GM18907 (cell line): ENCODE measurements at regions not wholly inside any gene's neighbourhood (a gene's known extent, or its start where the extent isn't known, plus 50 kb on each side); places are given as distances from the start of the nearest gene placed in this dataset.

Experiments
- ATAC-seq: cut with Tn5 transposase; IDR thresholded peaks from one replicate; pipeline ENCODE4 v1.9.1; 2021; ENCODE audit warnings: mild to moderate bottlenecking, moderate library complexity; ENCODE audit not compliant: unreplicated experiment

GRCh38 chr1:58380345-58380744, 166.2 kb downstream of the OMA1 start:
- no peak for ATAC-seq

- no peak for ATAC-seq
Measured at GRCh38 chr1:58367217-58367616, 179.3 kb downstream of the OMA1 start.

GRCh38 chr1:58365328-58365727, 181.2 kb downstream of the OMA1 start:
- no peak for ATAC-seq

- no peak for ATAC-seq
Measured at GRCh38 chr1:58363585-58363984, 182.9 kb downstream of the OMA1 start.

GRCh38 chr1:58361134-58361533, 185.4 kb downstream of the OMA1 start:
- no peak for ATAC-seq

GRCh38 chr1:58358346-58358745, 188.2 kb downstream of the OMA1 start:
- ATAC-seq: no peak

GRCh38 chr1:58356402-58356801, 190.1 kb downstream of the OMA1 start:
- ATAC-seq: no peak

- no peak for ATAC-seq
Measured at GRCh38 chr1:58353168-58353567, 193.4 kb downstream of the OMA1 start.

GRCh38 chr1:58352476-58353092, 193.9 kb downstream of the OMA1 start:
- no peak for ATAC-seq

GRCh38 chr1:58346036-58346355, 200.5 kb downstream of the OMA1 start:
- no peak for ATAC-seq

GRCh38 chr1:58345215-58346035, 201.1 kb downstream of the OMA1 start:
- no peak for ATAC-seq

GRCh38 chr1:58340185-58340584, 206.3 kb downstream of the OMA1 start:
- ATAC-seq: no peak

- no peak for ATAC-seq
Measured at GRCh38 chr1:58338081-58338480, 208.4 kb downstream of the OMA1 start.

- ATAC-seq: no peak
Measured at GRCh38 chr1:58333511-58333910, 213.0 kb downstream of the OMA1 start.

GRCh38 chr1:58331156-58331555, 215.4 kb downstream of the OMA1 start:
- ATAC-seq: no peak

GRCh38 chr1:58325866-58326265, 220.7 kb downstream of the OMA1 start:
- no peak for ATAC-seq

GRCh38 chr1:58324558-58324957, 222.0 kb downstream of the OMA1 start:
- ATAC-seq: no peak

GRCh38 chr1:58318157-58319005, 228.1 kb downstream of the OMA1 start:
- no peak for ATAC-seq

- no peak for ATAC-seq
Measured at GRCh38 chr1:58317694-58318093, 228.8 kb downstream of the OMA1 start.

GRCh38 chr1:58317086-58317485, 229.4 kb downstream of the OMA1 start:
- ATAC-seq: no peak

- ATAC-seq: no peak
Measured at GRCh38 chr1:58316141-58316540, 230.4 kb downstream of the OMA1 start.
